Uterus (tissue), 3 donors: ENCODE measurements at regions not wholly inside any gene's neighbourhood (a gene's known extent, or its start where the extent isn't known, plus 50 kb on each side); places are given as distances from the start of the nearest gene placed in this dataset.

Experiments
- DNase-seq, 2 donors: peaks; one replicate each; pipeline ENCODE4 v3.0.0-alpha.2; 2019 to 2020
- H3K27ac ChIP-seq, 2 donors: fragments of 200-600 bp; sonication (generic); 1 replicate in 1 of 2; 2 replicates in 1 of 2; pipeline ENCODE4 v1.5.1; 2016 to 2018
- H3K27me3 ChIP-seq, 2 donors: fragments of 200-600 bp; sonication (generic); one replicate each; pipeline ENCODE4 v1.5.1; 2018 to 2019; ENCODE audit warnings: control low read depth in 1 of 2
- H3K36me3 ChIP-seq, 2 donors: fragments of 200-600 bp; sonication (generic); one replicate each; pipeline ENCODE4 v1.5.1; 2019; ENCODE audit warnings: control low read depth in 1 of 2
- H3K4me1 ChIP-seq, 2 donors: fragments of 200-600 bp; sonication (generic); one replicate each; pipeline ENCODE4 v1.5.1; 2018 to 2019; ENCODE audit warnings: control low read depth in 1 of 2
- H3K4me3 ChIP-seq, 2 donors: fragments of 200-600 bp; sonication (generic); 1 replicate in 1 of 2; 2 replicates in 1 of 2; pipeline ENCODE4 v1.5.1; 2018 to 2019; ENCODE audit warnings: mild to moderate bottlenecking in 1 of 2
- H3K9me3 ChIP-seq, 2 donors: fragments of 200-600 bp; sonication (generic); one replicate each; pipeline ENCODE4 v1.5.1; 2019; ENCODE audit warnings: control low read depth in 1 of 2
- POLR2A ChIP-seq, 2 donors: fragments of 450-650 bp; IDR thresholded peaks; one replicate each; pipeline ENCODE4 v1.6.1; 2016; ENCODE audit warnings: antibody characterized with exemption in 2 of 2, mild to moderate bottlenecking in 1 of 2, moderate library complexity in 1 of 2
- intact Hi-C: fragments of 100-400 bp; cut with DNase I; formaldehyde crosslinking; loops from one replicate; pipeline ENCODE4 v1.15.1; 2023; ENCODE audit warnings: low total_unique reads
- TF ChIP-seq, protein P1 (sequence below), 4 experiments: fragments of 200-600 bp in 2 of 4; fragments of 450-650 bp in 2 of 4; sonication (generic) in 2 of 4; IDR thresholded peaks; one replicate each; pipeline ENCODE4 v1.5.1; 2016 to 2019; ENCODE audit warnings: antibody characterized with exemption in 4 of 4, mild to moderate bottlenecking in 2 of 4, moderate library complexity in 1 of 4
- donor health status: DM: yes; HTN: yes; CAD: no.

GRCh38 chr1:188557053-188557452, 1728.3 kb downstream of the PLA2G4A start:
- no peaks in the 10 kb centered on the region for H3K9me3 ChIP-seq
- H3K27ac ChIP-seq = no peak overlapping the region
- no peaks in the 10 kb centered on the region for H3K36me3 ChIP-seq
- H3K4me3 ChIP-seq = no peak overlapping the region
- no peak for DNase-seq
- no peaks in the 10 kb centered on the region for H3K4me1 ChIP-seq
- TF ChIP-seq POLR2A (IDR thresholded peaks at IDR 0.05) = no peak
- TF ChIP-seq, protein P1, sequence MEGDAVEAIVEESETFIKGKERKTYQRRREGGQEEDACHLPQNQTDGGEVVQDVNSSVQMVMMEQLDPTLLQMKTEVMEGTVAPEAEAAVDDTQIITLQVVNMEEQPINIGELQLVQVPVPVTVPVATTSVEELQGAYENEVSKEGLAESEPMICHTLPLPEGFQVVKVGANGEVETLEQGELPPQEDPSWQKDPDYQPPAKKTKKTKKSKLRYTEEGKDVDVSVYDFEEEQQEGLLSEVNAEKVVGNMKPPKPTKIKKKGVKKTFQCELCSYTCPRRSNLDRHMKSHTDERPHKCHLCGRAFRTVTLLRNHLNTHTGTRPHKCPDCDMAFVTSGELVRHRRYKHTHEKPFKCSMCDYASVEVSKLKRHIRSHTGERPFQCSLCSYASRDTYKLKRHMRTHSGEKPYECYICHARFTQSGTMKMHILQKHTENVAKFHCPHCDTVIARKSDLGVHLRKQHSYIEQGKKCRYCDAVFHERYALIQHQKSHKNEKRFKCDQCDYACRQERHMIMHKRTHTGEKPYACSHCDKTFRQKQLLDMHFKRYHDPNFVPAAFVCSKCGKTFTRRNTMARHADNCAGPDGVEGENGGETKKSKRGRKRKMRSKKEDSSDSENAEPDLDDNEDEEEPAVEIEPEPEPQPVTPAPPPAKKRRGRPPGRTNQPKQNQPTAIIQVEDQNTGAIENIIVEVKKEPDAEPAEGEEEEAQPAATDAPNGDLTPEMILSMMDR (IDR thresholded peaks at IDR 0.05) = no peak
- H3K27me3 ChIP-seq = no peaks in the 10 kb centered on the region
- intact Hi-C loops = no loop called here

- Histone ChIP-seq H3K4me1 (no peaks in the 10 kb centered on the region), H3K4me3 (no peak overlapping the region), H3K9me3 (no peaks in the 10 kb centered on the region), H3K27ac (no peak overlapping the region), H3K36me3 (no peaks in the 10 kb centered on the region), H3K27me3 (no peaks in the 10 kb centered on the region)
- no peak for DNase-seq
- intact Hi-C loops = no loop called here
- TF ChIP-seq, protein P1 (IDR thresholded peaks at IDR 0.05) = no peak
- no peak for TF ChIP-seq POLR2A (IDR thresholded peaks at IDR 0.05)
Measured at GRCh38 chr1:188582911-188583532, 1754.3 kb downstream of the PLA2G4A start.

GRCh38 chr1:188584119-188584518, 1755.4 kb downstream of the PLA2G4A start:
- no peak for DNase-seq
- Histone ChIP-seq H3K36me3 (no peaks in the 10 kb centered on the region), H3K9me3 (no peaks in the 10 kb centered on the region), H3K27me3 (no peaks in the 10 kb centered on the region), H3K4me3 (no peak overlapping the region), H3K4me1 (no peaks in the 10 kb centered on the region), H3K27ac (no peak overlapping the region)
- TF ChIP-seq, protein P1 (IDR thresholded peaks at IDR 0.05) = no peak
- TF ChIP-seq POLR2A (IDR thresholded peaks at IDR 0.05) = no peak
- intact Hi-C loops = no loop called here

DNA sequence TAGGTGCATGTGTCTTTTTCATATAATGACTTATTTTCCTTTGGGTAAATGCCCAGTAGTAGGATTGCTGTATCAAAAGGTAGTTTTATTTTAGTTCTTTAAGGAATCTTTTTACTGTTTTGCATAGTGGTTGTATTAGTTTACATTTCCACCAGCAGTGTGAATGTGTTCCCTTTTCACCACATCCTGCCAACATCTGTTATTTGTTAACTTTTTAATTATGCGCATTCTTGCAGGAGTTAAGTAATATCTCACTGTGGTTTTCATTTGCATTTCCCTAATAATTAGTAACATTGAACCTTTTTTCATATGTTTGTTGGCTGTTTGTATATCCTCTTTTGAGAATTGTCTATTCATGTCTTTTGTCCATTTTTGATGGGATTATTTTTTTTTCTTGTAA, 1761.9 kb downstream of the PLA2G4A start:
- intact Hi-C loops = no loop called here
- no peak overlapping the region for H3K4me3 ChIP-seq
- no peak for TF ChIP-seq POLR2A (IDR thresholded peaks at IDR 0.05)
- TF ChIP-seq, protein P1 (IDR thresholded peaks at IDR 0.05) = no peak
- H3K36me3 ChIP-seq = no peaks in the 10 kb centered on the region
- no peak for DNase-seq
- H3K27me3 ChIP-seq = no peaks in the 10 kb centered on the region
- no peak overlapping the region for H3K27ac ChIP-seq
- no peaks in the 10 kb centered on the region for H3K9me3 ChIP-seq
- no peaks in the 10 kb centered on the region for H3K4me1 ChIP-seq

DNA sequence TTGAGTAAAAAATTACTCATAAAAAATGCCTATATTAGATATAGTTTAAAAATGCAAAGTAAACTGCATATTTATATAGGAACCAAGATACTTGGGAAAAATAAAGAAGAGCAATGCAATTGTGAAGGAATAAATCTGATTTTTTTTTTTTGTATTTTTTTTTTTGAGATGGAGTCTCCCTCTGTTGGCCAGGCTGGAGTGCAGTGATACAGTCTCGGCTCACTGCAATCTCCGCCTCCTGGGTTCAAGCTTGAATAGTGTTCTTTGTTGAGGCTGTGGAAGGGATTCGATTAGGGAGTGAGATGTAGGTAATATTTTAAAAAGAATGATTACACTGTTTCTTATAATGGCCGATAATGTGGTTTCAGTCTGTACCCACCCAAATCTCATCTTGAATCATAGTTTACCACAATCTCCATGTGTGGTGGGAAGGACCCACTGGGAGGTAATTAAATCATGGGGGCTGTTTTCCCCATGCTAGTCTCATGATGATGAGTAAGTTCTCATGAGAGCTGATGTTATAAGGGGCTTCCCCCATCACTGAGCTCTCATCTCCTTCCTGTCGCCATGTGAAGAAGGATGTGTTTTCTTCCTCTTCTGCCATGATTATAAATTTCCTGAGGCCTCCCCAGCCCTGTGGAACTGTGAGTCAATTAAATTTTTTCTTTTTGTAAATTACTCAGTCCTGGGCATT, 1765.9 kb downstream of the PLA2G4A start:
- DNase-seq = no peak
- Histone ChIP-seq H3K36me3 (no peaks in the 10 kb centered on the region), H3K27me3 (no peaks in the 10 kb centered on the region), H3K4me3 (no peak overlapping the region), H3K9me3 (no peaks in the 10 kb centered on the region), H3K27ac (no peak overlapping the region), H3K4me1 (no peaks in the 10 kb centered on the region)
- TF ChIP-seq, protein P1 (IDR thresholded peaks at IDR 0.05) = no peak
- no peak for TF ChIP-seq POLR2A (IDR thresholded peaks at IDR 0.05)
- intact Hi-C loops = no loop called here
